EH (cell line): ENCODE measurements at regions not wholly inside any gene's neighbourhood (a gene's known extent, or its start where the extent isn't known, plus 50 kb on each side); places are given as distances from the start of the nearest gene placed in this dataset.
A peak's percentile ranks its signal among the peaks of the same experiment; 100 is the strongest.
"Not testable (repeated sequence)": the region's sequence is repeated elsewhere in the genome, so short reads cannot be mapped to it uniquely, and the experiment has no call there.

Source experiments
- DNase-seq: peaks from one replicate; pipeline ENCODE4 v3.0.0-alpha.2; 2015; ENCODE audit warnings: low read depth

DNA sequence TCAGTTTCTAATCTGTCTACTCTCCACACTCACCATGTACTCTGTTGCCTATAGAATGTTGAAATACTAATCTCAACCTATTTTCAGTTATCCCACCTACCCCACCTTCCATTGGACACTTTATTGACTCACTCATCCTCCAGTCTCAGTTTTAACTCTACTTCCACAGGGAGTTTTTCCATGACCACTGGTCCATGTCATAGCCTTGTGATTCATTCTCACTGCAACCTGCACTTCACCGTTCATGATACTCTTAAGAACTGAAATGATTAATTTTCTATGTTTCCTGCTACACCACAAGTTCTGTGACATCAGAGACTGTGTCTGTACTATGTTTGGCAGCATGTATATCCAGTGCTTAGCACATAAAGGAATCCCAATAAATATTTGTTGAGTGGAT is 122.8 kb upstream of the HSF2 start:
- no peak for DNase-seq

DNA sequence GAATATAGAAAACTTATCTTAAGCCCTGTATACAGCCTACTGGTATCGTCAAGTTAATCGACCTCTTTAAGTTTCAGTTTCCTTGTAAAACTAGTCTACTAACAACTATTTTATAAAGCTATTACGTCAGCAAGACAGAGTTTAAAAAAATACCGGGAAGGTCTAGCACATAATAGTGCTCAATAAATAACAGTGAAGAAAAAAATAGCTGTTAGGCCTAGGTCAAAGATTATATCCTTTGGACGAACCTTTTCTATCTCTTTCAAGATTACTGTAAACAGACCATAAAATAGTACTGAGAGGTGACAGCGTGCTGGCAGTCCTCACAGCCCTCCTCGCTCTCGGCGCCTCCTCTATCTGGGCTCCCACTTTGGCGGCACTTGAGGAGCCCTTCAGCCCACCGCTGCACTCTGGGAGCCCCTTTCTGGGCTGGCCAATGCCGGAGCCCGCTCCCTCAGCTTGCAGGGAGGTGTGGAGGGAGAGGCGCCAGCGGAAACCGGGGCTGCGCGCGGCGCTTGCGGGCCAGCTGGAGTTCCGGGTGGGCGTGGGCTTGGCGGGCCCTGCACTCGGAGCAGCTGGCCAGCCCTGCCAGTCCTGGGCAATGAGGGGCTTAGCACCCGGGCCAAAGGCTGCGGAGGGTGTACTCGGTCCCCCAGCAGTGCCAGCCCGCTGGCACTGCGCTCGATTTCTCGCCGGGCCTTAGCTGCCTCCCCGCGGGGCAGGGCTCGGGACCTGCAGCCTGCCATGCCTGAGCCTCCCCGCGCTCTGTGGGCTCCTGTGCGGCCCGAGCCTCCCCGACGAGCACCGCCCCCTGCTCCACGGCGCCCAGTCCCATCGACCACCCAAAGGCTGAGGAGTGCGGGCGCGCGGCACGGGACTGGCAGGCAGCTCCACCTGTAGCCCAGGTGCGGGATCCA is 119.1 kb upstream of the HSF2 start:
- not testable (repeated sequence) for DNase-seq

DNA sequence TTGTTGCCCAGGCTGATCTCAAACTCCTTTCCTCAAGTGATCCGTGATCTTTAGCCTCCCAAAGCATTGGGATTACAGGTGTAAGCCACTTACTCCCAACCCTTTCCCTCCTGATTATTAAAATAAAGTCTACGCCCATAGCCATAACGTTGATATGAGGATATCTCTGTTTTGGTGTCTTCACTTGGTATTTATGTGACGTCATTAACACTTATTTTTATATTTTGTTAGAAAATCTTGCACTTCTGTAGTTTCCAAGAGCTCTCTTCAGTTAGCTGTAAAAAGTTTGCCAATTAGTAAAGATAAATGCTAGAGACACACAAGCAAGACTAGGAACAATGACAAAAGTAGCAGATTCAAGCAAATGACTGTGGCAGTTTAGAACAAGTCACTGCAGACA is 115.6 kb upstream of the HSF2 start:
- DNase-seq: no peak

DNA sequence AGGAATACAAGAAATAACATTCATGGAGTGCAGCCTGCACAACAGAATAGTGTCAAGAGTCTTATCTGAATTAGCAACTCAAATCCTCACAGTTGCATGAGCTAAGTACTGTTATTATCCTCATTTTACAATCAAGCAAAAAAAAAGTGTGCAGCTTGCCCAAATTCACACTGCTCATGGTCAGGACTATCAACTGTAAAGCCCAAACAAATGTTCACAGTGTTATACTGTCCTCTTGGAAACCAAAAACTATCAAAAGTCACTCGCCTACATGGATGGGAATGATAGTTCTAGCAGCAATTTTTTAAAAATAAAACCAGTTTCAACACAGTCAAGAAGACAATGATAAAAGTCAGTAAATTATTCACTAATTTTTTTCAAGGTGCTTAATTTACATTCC is 114.6 kb upstream of the HSF2 start:
- no peak for DNase-seq

DNA sequence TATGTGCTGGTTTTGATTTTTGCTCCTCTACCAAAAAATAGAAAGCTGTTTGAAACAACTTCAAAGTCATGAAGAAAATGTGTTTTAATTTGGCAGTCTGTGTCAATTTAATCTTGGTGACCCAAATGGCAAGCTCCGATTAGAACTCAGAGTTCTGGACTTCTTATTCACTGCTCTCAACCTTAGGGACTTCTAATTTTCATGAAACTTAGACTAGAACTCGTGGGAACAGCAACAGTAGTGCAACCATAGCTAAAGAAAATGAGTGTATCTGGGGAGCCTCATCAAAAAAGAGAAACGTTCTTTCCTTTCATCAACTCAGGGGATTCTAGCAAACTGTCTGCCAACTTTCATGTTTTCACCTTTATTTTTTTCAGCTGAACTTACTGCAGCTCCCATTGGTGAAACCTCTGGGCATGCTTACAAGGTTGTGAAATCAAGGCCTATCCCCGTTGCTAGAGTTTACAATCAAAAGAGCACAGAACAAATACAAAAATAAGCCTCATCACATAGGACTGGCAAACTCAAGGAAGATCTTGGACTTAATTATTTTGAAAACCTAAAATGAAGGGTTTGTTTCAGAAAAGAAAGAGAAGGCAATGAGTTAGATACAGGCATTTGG is 114.0 kb upstream of the HSF2 start:
- DNase-seq: no peak

DNA sequence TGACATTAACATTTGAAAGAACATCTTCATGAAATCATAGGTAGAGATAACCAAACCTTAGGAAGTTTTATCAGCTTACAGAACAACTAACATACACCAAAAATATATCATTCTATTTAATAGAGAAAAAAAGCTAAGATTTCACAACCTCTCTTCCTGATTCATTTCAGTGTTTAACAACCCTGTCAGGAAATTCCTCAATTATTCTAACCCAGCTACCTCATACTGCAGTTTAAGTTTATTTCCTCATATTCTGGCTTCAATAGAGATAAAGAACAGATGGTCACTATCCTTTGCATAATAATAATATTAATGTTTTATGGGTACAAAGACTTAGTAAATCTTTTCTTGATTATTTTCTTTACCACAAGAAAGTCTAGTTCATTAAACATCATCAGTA is 112.9 kb upstream of the HSF2 start:
- no peak for DNase-seq

DNA sequence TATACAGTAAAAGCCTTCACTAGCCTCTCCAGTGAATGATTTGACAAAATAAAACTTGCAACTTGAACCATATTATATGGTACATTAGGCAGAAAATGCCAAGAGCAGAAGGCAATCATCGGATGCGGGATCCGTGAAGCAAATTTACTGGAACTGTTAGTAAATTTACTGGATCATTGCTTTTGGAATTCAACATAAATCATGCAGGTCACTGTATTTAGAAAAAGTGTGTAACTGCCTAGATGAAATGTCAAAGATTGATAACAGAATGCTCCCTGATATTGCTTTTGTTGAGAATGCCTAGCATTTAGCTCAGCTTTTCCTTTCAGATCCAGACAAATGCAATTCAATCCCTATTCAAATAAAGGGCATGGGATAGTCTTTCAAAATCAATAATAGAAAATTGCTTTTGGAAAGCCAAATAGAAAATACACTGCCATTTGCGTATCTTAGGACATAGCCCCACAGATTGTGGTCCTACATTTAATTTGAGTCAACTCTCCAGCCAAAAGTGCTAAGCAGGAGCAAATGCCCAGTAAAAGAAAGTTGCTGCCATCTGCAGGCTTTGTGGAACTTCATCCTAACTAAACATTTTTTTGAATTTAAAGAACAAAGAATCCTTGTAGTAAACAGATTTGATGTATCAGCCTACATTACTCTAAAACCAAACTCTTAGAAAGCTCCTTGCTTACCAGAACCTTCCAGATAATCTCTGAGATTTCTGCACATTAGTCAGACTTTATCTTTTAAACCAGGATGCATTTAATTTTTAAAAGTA is 109.5 kb upstream of the HSF2 start:
- peak; percentile 6 for DNase-seq

DNA sequence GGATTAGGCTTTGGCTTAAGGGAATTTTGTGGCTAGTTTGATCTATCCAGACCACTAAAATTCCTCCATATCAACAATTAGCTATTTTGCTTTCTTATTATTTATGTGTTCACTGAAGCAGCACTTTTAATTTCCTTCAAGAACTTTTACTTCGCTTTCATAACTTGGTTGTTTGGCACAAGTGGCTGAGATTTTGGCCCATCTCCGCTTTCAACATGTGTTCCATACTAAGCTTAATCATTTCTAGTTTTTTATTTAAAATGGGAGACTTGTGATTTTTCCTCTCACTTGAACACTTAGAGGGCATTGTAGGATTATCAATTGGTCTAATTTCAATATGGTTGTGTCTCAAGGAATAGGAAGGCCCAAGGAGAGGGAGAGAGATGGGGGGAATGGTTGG is 102.4 kb upstream of the HSF2 start:
- no peak for DNase-seq

DNA sequence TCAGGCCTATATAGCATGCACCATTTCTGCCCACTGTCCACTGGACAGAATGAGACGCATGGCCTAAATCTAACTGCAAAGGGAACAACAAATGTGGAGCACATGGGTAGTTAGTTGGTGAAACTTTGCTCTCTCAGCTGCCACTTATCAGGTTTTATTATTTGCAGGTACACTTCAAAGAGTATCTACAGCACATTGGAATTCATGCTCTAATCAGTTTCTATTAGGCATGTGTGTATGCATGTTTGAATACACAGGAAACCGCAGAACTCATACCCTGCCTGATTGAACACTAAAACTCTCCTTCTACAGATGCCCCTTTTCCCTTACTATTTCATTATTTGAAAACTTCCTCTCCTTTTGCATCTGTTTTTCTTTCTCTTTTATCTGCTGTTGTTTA is 97.4 kb upstream of the HSF2 start:
- no peak for DNase-seq

DNA sequence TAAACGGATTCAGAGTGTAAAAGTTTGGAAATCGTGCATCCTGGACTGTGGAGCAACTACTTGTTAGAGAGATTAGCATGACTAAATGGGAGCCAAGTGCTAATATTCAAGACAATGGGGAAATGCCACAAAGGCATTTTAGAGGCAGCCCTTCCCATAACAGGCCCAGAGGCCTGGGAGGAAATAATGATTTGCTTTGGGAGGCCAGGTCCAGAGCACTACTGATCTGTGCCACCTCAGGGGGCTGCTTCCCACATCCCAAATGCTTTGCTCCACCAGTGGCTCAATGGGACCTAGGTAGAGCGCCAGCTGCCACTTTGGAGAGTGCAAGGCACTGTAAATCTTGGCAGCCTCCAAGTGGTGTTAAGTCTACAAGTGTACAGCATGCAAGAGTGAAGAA is 91.9 kb upstream of the HSF2 start:
- DNase-seq: no peak

DNA sequence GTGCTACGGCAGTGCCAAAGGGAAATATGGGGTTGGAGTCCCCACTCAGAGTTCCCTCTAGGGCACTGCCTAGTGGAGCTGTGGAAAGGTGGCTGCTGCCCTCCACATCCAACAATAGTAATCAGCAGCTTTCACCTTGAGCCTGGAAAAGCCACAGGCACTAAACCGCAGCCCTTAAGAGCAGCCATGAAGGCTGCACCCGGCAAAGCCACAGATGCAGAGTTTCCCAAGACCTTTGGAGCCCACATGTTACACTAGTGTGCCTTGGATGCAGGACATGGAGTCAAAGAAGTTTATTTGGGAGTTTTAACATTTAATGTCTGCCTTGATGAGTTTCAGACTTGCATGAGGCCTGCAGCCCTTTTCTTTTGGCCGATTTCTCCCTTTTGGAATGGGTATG is 91.4 kb upstream of the HSF2 start:
- no peak for DNase-seq

DNA sequence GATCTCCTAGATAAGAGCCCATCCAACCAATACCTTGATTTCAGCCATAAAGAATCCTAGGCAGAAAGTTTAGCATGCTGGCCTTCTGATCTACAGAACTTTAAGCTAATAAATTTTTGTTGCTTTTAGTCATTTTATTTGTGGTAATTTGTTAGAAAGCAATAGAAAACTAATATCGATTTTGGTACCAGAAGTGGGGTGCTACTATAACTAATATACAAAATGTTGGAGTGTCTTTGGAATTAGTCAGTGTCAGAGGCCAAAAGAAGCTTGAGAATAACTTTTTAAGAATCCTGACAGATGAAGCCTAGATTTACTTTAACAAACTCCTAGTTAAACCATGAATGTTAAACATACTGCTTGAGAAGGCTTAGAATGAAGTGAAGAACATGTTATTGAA is 83.6 kb upstream of the HSF2 start:
- no peak for DNase-seq

DNA sequence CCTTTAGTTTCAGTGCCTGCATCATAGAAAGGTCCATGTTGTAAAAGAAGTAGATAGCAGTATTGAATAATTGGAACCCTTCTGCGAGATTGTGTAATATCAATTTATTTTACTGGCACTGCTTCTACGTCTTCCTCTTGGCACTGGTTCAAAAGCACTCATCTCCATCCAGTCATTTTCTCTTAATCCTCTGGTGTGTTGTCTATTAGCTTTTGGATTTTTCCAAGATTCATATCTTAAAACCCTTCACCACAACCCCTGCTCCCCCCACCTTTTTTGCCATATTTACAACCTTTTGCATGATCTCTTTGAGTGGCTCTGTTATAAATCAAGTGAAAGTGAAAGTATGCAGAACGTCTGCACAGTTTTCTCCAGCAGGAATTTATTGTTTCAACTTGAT is 76.6 kb upstream of the HSF2 start:
- peak; percentile 36 for DNase-seq

DNA sequence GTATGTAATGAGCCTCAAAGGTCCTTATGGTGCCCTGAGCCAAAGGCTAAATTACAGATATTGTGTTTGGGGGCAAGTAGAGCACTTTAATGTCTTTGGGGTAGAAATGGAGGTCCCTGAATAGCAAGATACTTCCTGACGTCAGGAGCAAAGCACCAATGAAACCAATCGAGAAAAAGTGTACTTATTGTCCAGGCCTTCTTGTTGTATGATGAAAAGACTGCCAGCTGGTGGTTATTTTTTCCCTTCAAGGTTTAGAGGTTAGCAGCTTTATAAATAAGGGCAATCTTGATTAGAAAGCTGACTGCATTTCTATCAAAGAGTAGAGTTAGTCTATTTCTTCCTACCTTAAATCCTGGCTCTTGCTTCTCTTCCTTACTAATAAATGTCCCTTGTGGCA is 76.1 kb upstream of the HSF2 start:
- peak; percentile 3 for DNase-seq

DNA sequence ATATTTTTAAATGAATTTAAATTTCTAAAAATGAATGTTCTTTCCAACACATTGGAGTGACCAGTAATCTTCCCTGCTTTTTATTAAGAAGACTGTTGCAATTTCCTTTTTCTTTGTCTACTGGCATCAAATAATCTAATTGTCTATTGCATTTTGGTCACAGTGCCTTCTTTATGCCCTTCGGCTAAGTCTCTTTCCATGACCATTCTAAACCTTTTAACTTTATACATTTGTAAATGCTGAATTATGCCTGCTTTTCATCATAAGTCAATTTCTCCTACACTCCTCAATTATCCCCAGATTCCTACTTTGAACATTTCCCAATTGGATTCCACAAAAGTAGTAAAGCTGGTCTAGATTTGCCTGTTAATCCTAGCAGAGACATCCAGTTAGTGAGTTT is 69.1 kb upstream of the HSF2 start:
- no peak for DNase-seq

DNA sequence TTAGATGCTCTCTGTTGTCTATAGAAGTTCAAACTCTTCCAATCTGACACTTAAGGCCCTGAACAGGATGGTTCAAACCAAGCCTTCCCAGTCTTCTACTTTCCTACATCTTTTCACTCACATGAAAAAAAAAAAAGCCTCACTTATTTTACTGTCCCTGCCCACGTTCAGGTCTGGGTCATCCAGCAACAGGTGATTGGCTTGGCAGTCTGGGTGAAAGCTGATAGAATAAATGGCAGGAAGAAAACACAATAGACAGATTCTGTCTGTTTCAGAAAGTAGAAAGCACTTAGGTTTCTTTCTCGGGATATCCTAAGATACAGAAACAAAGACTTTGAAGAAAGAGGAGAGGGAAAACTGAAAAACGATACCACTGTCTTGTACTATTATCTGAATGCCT is 61.8 kb upstream of the HSF2 start:
- no peak for DNase-seq

DNA sequence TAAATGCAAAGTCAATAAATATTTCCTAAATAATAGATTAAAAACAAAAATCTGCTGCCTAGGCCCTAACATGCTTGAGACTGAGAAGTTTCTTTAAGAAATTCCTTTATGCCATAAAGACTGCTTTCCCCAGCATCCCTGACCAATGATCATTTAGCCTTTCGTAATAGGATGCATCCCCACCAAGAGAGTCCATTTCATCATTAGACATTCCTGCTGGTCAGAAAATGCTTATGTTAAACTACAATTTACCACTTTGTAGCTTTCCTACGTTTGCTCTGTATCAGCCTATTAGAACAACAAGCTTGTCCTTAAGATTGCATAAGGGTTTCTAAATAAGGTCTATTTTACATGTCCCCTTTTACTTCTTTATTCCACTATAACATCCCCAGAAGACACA is 59.8 kb upstream of the HSF2 start:
- DNase-seq: peak; percentile 1

DNA sequence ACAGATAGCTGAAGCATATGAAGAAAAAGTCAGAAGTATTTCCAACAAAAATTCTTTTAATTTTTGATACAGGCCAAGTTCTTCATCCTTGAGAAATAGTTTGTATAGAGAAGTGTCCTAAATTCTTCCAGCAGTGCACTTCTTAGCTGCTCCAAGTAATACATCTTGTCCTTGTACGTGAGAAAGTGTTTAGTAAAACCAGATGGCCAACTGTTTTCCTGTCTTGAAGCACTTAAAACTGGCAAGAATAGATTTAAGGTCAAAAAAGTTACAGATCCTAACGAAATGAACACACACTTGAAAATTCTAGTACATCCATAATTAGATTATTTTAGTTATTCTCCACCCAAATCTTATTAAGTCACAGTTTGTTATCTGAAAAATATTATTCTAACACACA is 52.2 kb upstream of the HSF2 start:
- no peak for DNase-seq

DNA sequence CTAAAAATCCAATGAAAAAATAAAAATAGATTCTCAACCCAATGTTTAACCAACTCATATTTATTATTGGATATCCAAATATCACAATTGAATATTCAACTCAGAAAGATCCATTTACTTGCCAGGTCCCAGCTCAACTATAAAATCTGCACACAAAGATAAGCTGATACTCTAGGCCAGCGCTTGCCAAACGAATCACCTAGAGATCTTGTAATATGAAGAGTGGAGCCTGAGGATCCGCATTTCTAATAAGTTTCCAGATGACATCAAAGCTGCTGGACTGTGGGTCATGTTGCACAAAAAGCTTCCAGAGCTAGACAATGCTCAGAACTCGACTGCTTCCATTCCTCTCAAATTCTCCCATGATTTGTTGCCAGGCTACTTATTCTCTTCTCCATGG is 51.7 kb upstream of the HSF2 start:
- no peak for DNase-seq
